Spleen (tissue), 11 donors: ENCODE measurements at regions not wholly inside any gene's neighbourhood (a gene's known extent, or its start where the extent isn't known, plus 50 kb on each side); places are given as distances from the start of the nearest gene placed in this dataset.

ENCODE experiments used
- DNase-seq: peaks from one replicate; pipeline ENCODE4 v3.0.0-alpha.2; 2020
- H3K27ac ChIP-seq, 8 donors: fragments of 200-600 bp; sonication (generic) in 7 of 8; 1 replicate in 4 of 8; 2 replicates in 4 of 8; pipeline versions ENCODE4 v1.5.0 to v1.8.0; 2016 to 2021; ENCODE audit warnings: inconsistent platforms in 4 of 8, mild to moderate bottlenecking in 4 of 8, moderate library complexity in 1 of 8
- H3K27me3 ChIP-seq, 7 donors: fragments of 200-600 bp; sonication (generic) in 6 of 7; replicated peaks in 1 of 7; 1 replicate in 4 of 7; 2 replicates in 3 of 7; pipeline versions ENCODE4 v1.5.0 to v1.8.0; 2016 to 2021; ENCODE audit warnings: inconsistent platforms in 3 of 7, mild to moderate bottlenecking in 1 of 7
- H3K36me3 ChIP-seq, 6 donors: fragments of 200-600 bp; sonication (generic) in 5 of 6; 1 replicate in 4 of 6; 2 replicates in 2 of 6; pipeline versions ENCODE4 v1.5.0 to v1.8.0; 2016 to 2021; ENCODE audit warnings: inconsistent platforms in 2 of 6
- H3K4me1 ChIP-seq, 6 donors: fragments of 200-600 bp; sonication (generic) in 5 of 6; 1 replicate in 3 of 6; 2 replicates in 3 of 6; pipeline versions ENCODE4 v1.5.0 to v1.8.0; 2016 to 2021; ENCODE audit warnings: inconsistent platforms in 3 of 6
- H3K4me3 ChIP-seq, 8 donors: fragments of 200-600 bp; sonication (generic) in 7 of 8; 1 replicate in 4 of 8; 2 replicates in 4 of 8; pipeline versions ENCODE4 v1.5.0 to v1.8.0; 2016 to 2021; ENCODE audit warnings: inconsistent platforms in 4 of 8, mild to moderate bottlenecking in 4 of 8, moderate library complexity in 2 of 8
- H3K9me3 ChIP-seq, 8 donors: fragments of 200-600 bp; sonication (generic) in 7 of 8; 1 replicate in 4 of 8; 2 replicates in 4 of 8; pipeline versions ENCODE4 v1.5.0 to v1.8.0; 2016 to 2021; ENCODE audit warnings: inconsistent platforms in 4 of 8
- CTCF ChIP-seq, 11 experiments: fragments of 200-600 bp in 7 of 11; fragments of 450-650 bp in 4 of 11; sonication (generic) in 4 of 11; IDR thresholded peaks in 8 of 11; conservative IDR thresholded peaks in 3 of 11; 1 replicate in 7 of 11; 2 replicates in 4 of 11; pipeline versions ENCODE4 v1.4.0 to v1.8.0; 2016 to 2021; ENCODE audit warnings: antibody characterized with exemption in 11 of 11, inconsistent platforms in 4 of 11, mild to moderate bottlenecking in 1 of 11
- POLR2A ChIP-seq, 3 donors: fragments of 450-650 bp; IDR thresholded peaks; one replicate each; pipeline ENCODE4 v1.5.1; 2017; ENCODE audit warnings: antibody characterized with exemption in 3 of 3, mild to moderate bottlenecking in 1 of 3
- POLR2AphosphoS5 ChIP-seq, 3 donors: sonication (generic); formaldehyde crosslinking; IDR thresholded peaks; one replicate each; pipeline ENCODE4 v1.5.1; 2017; ENCODE audit warnings: antibody characterized with exemption in 3 of 3
- WGBS, 5 donors: extraction: QIAGEN DNeasy Blood & Tissue Kit in 3 of 5; methylation state at CpG; one replicate each; pipeline versions ENCODE4 v1.1.5 to v1.1.7; 2013 to 2018; 5-methylcytosine and 5-hydroxymethylcytosine counted together
- intact Hi-C: fragments of 100-400 bp; cut with DNase I; formaldehyde crosslinking; loops from one replicate; pipeline ENCODE4 v1.15.0; 2023; ENCODE audit warnings: low total_unique reads
- donor health status: healthy with polysubstance abuse.
- donor health status: DM: no; HTN: no; CAD: no; lungs with moderate emphysema.
- donor health status: DM: no; HTN: no; CAD: no.
- donor health status: Bipolar disorder and iron deficiency.
- donor health status: healthy.
- donor health status: DM: no; HTN: no; CAD: no.
- donor health status: DM: yes; HTN: yes; CAD: no.

- Histone ChIP-seq H3K4me3 (no peak overlapping the region), H3K27me3 (no peaks in the 10 kb centered on the region), H3K36me3 (no peaks in the 10 kb centered on the region), H3K9me3 (peaks cover 0 to 10% (median 0%) of the 10 kb centered on the region in 8 donors), H3K4me1 (no peaks in the 10 kb centered on the region), H3K27ac (no peak overlapping the region)
- intact Hi-C loops = no loop called here
- no peak for DNase-seq
- no peak for TF ChIP-seq CTCF (IDR thresholded peaks at IDR 0.05 in 8 of 11, conservative IDR thresholded peaks at IDR 0.05 in 3 of 11)
- TF ChIP-seq POLR2AphosphoS5 (IDR thresholded peaks at IDR 0.05) = no peak
- no peak for TF ChIP-seq POLR2A (IDR thresholded peaks at IDR 0.05)
- WGBS, 5 donors = 57 to 63% (median 58%) methylated on average over 10 of the region's 10 CpGs
Measured at GRCh38 chr5:4544049-4544670, 596.0 kb upstream of the ADAMTS16 start.

GRCh38 chr5:4547547-4547946 is 592.6 kb upstream of the ADAMTS16 start:
- intact Hi-C loops = no loop called here
- 79 to 93% (median 87%) methylated on average over 6 of the region's 6 CpGs for WGBS, 5 donors
- no peak for TF ChIP-seq CTCF (IDR thresholded peaks at IDR 0.05 in 8 of 11, conservative IDR thresholded peaks at IDR 0.05 in 3 of 11)
- no peak for TF ChIP-seq POLR2AphosphoS5 (IDR thresholded peaks at IDR 0.05)
- TF ChIP-seq POLR2A (IDR thresholded peaks at IDR 0.05) = no peak

GRCh38 chr5:4548341-4548740 is 591.8 kb upstream of the ADAMTS16 start:
- 59 to 89% (median 74%) methylated on average over 1 of the region's 1 CpG for WGBS, 5 donors

More at GRCh38 chr5:4547547-4547946, 592.6 kb upstream of the ADAMTS16 start:
- no peak overlapping the region for H3K27ac ChIP-seq
- H3K4me3 ChIP-seq = no peak overlapping the region
- no peak for DNase-seq
- no peaks in the 10 kb centered on the region for H3K36me3 ChIP-seq
- H3K9me3 ChIP-seq = peaks cover 0 to 7% (median 0%) of the 10 kb centered on the region in 8 donors
- H3K27me3 ChIP-seq = no peaks in the 10 kb centered on the region
- H3K4me1 ChIP-seq = no peaks in the 10 kb centered on the region

More at GRCh38 chr5:4548341-4548740, 591.8 kb upstream of the ADAMTS16 start:
- Histone ChIP-seq H3K4me3 (no peak overlapping the region), H3K27ac (no peak overlapping the region), H3K4me1 (no peaks in the 10 kb centered on the region), H3K36me3 (no peaks in the 10 kb centered on the region), H3K27me3 (no peaks in the 10 kb centered on the region), H3K9me3 (peaks cover 0 to 7% (median 0%) of the 10 kb centered on the region in 8 donors)
- intact Hi-C loops = no loop called here
- TF ChIP-seq POLR2A (IDR thresholded peaks at IDR 0.05) (no peak), CTCF (IDR thresholded peaks at IDR 0.05 in 8 of 11, conservative IDR thresholded peaks at IDR 0.05 in 3 of 11) (no peak), POLR2AphosphoS5 (IDR thresholded peaks at IDR 0.05) (no peak)
- no peak for DNase-seq
